Keratinocyte (primary cell): ENCODE measurements at regions not wholly inside any gene's neighbourhood (a gene's known extent, or its start where the extent isn't known, plus 50 kb on each side); places are given as distances from the start of the nearest gene placed in this dataset.

ENCODE experiments used
- DNase-seq: peaks from one replicate; pipeline ENCODE4 v3.0.0-alpha.2; 2011; ENCODE audit warnings: low read depth, missing footprints, low spot score
- FAIRE-seq: peaks from 2 replicates; lab custom pipeline; 2011; peaks lifted over from hg19 to GRCh38; lab: Jason Lieb, UNC
- H2AFZ ChIP-seq: 2 replicates; pipeline ENCODE4 v1.6.0; 2012; ENCODE audit warnings: low read length, control low read depth, inconsistent platforms; ENCODE audit not compliant: control insufficient read depth
- H3K27ac ChIP-seq: 2 replicates; pipeline ENCODE4 v1.5.1; 2011; ENCODE audit warnings: low read length; ENCODE audit not compliant: control insufficient read depth, insufficient read depth
- H3K27me3 ChIP-seq: 3 replicates; pipeline ENCODE4 v1.6.0; 2011; ENCODE audit warnings: low read length; ENCODE audit not compliant: control insufficient read depth, insufficient read depth; ENCODE audit errors: extremely low read depth
- H3K36me3 ChIP-seq, 2 experiments: 2 replicates in 1 of 2; 3 replicates in 1 of 2; pipeline ENCODE4 v1.5.1; 2011; ENCODE audit warnings: low read length in 2 of 2, mild to moderate bottlenecking in 1 of 2; ENCODE audit not compliant: control insufficient read depth in 2 of 2, insufficient read depth in 2 of 2; ENCODE audit errors: extremely low read depth in 1 of 2
- H3K4me1 ChIP-seq: 3 replicates; pipeline ENCODE4 v1.5.1; 2011; ENCODE audit warnings: low read length; ENCODE audit not compliant: control insufficient read depth, insufficient read depth; ENCODE audit errors: extremely low read depth
- H3K4me2 ChIP-seq: 3 replicates; pipeline ENCODE4 v1.6.0; 2011; ENCODE audit warnings: low read depth, low read length; ENCODE audit not compliant: control insufficient read depth, insufficient read depth; ENCODE audit errors: extremely low read depth
- H3K4me3 ChIP-seq, 3 experiments: fragments of 200-600 bp in 1 of 3; sonication (generic) in 1 of 3; 2 replicates in 2 of 3; 3 replicates in 1 of 3; pipeline ENCODE4 v1.5.1; 2011 to 2016; ENCODE audit warnings: low read length in 3 of 3, mild to moderate bottlenecking in 3 of 3, control low read depth in 2 of 3, inconsistent platforms in 1 of 3, low read depth in 1 of 3, mixed read lengths in 1 of 3, mixed run types in 1 of 3, moderate library complexity in 1 of 3; ENCODE audit not compliant: control insufficient read depth in 2 of 3, insufficient read depth in 2 of 3; ENCODE audit errors: extremely low read depth in 1 of 3
- H3K79me2 ChIP-seq: 2 replicates; pipeline ENCODE4 v1.6.0; 2012; ENCODE audit warnings: low read length; ENCODE audit not compliant: control insufficient read depth, insufficient read depth
- H3K9ac ChIP-seq: 3 replicates; pipeline ENCODE4 v1.6.0; 2011; ENCODE audit warnings: low read length; ENCODE audit not compliant: control insufficient read depth, insufficient read depth; ENCODE audit errors: extremely low read depth
- H3K9me1 ChIP-seq: 3 replicates; pipeline ENCODE4 v1.6.0; 2011; ENCODE audit warnings: low read length; ENCODE audit not compliant: control insufficient read depth, insufficient read depth; ENCODE audit errors: extremely low read depth
- H3K9me3 ChIP-seq: 2 replicates; pipeline ENCODE4 v1.5.1; 2012; ENCODE audit warnings: low read depth, low read length; ENCODE audit not compliant: control insufficient read depth
- H4K20me1 ChIP-seq: 3 replicates; pipeline ENCODE4 v1.6.0; 2011; ENCODE audit warnings: low read length; ENCODE audit not compliant: control insufficient read depth, insufficient read depth; ENCODE audit errors: extremely low read depth
- EZH2 ChIP-seq: IDR thresholded peaks from one replicate; pipeline ENCODE4 v1.6.1; 2012; ENCODE audit warnings: inconsistent platforms, mild to moderate bottlenecking, low read length, moderate library complexity
- dilution Hi-C: fragments of 300-500 bp; cut with MboI; formaldehyde crosslinking; loops from one replicate; pipeline ENCODE4 v1.7.0; 2020; ENCODE audit warnings: low sequenced_read_pairs; ENCODE audit not compliant: extremely low pct_ligation_motif_present
- TF ChIP-seq, protein P1 (sequence below), 3 experiments: IDR thresholded peaks in 1 of 3; conservative IDR thresholded peaks in 1 of 3; optimal IDR thresholded peaks in 1 of 3; 2 replicates in 2 of 3; 3 replicates in 1 of 3; pipeline versions ENCODE3 to v1.5.1; 2011; ENCODE audit warnings: low read length in 3 of 3, mild to moderate bottlenecking in 3 of 3, moderate library complexity in 2 of 3, control low read depth in 1 of 3, inconsistent platforms in 1 of 3; ENCODE audit not compliant: insufficient read depth in 2 of 3; ENCODE audit errors: extremely low read depth in 1 of 3

- no peaks in the 10 kb centered on the region for H4K20me1 ChIP-seq
- H3K4me3 ChIP-seq: no peak overlapping the region
- H3K4me2 ChIP-seq: no peak overlapping the region
- no peak overlapping the region for H3K27ac ChIP-seq
- no peaks in the 10 kb centered on the region for H3K27me3 ChIP-seq
- no peaks in the 10 kb centered on the region for H3K9me1 ChIP-seq
- dilution Hi-C loops: no loop called here
- H3K79me2 ChIP-seq: no peaks in the 10 kb centered on the region
- H3K9me3 ChIP-seq: no peaks in the 10 kb centered on the region
- no peak overlapping the region for H2AFZ ChIP-seq
- H3K4me1 ChIP-seq: no peaks in the 10 kb centered on the region
- FAIRE-seq: no peak
- TF ChIP-seq, protein P1, sequence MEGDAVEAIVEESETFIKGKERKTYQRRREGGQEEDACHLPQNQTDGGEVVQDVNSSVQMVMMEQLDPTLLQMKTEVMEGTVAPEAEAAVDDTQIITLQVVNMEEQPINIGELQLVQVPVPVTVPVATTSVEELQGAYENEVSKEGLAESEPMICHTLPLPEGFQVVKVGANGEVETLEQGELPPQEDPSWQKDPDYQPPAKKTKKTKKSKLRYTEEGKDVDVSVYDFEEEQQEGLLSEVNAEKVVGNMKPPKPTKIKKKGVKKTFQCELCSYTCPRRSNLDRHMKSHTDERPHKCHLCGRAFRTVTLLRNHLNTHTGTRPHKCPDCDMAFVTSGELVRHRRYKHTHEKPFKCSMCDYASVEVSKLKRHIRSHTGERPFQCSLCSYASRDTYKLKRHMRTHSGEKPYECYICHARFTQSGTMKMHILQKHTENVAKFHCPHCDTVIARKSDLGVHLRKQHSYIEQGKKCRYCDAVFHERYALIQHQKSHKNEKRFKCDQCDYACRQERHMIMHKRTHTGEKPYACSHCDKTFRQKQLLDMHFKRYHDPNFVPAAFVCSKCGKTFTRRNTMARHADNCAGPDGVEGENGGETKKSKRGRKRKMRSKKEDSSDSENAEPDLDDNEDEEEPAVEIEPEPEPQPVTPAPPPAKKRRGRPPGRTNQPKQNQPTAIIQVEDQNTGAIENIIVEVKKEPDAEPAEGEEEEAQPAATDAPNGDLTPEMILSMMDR (optimal IDR thresholded peaks at IDR 0.05 in 1 of 3, IDR thresholded peaks at IDR 0.05 in 1 of 3, conservative IDR thresholded peaks at IDR 0.05 in 1 of 3; ENCODE audit: extremely low read depth in 1 of 3, insufficient read depth in 2 of 3, low read length in 3 of 3): no peak
- no peak overlapping the region for H3K9ac ChIP-seq
- no peak for DNase-seq
- H3K36me3 ChIP-seq: no peaks in the 10 kb centered on the region
These were observed 135.5 kb downstream of the NMUR2 start for GRCh38 chr5:152269533-152269932.

DNA sequence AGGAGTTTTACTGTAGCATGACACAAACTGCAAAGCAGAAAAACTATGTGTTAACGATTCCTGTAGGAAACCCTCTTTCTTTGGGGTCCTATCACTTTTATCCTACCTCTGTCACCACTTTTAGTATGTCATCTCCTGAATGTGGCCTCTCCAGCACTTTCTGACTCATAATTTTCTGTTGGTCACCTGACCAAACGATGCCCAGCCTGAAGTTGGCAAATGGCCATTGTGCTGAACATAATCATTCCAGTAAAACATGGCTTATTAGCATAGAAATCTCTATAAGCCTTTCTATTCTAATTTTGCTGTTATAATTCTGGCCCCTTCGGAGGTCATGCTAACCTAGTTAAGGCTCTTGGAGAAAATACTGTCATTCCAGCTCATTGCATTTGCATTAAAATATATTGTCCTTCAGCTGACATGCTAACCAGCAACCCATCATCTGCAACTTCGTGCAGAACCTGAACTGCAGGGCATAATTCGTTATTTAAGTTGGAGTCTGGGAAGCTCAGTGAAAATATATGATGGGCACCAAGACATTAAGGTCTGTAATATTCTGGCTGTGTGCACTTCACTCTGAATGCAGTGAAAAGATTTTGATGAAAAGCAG is 140.3 kb downstream of the NMUR2 start:
- Histone ChIP-seq H3K4me1 (no peaks in the 10 kb centered on the region), H4K20me1 (no peaks in the 10 kb centered on the region), H3K9me3 (no peaks in the 10 kb centered on the region), H3K27ac (no peak overlapping the region), H3K36me3 (no peaks in the 10 kb centered on the region), H3K9me1 (no peaks in the 10 kb centered on the region), H3K79me2 (no peaks in the 10 kb centered on the region), H2AFZ (no peak overlapping the region), H3K27me3 (no peaks in the 10 kb centered on the region), H3K4me3 (no peak overlapping the region), H3K4me2 (no peak overlapping the region), H3K9ac (no peak overlapping the region)
- TF ChIP-seq, protein P1 (optimal IDR thresholded peaks at IDR 0.05 in 1 of 3, IDR thresholded peaks at IDR 0.05 in 1 of 3, conservative IDR thresholded peaks at IDR 0.05 in 1 of 3; ENCODE audit: extremely low read depth in 1 of 3, insufficient read depth in 2 of 3, low read length in 3 of 3): no peak
- TF ChIP-seq EZH2: no peak
- dilution Hi-C loops: no loop called here
- FAIRE-seq (no peak), DNase-seq (no peak)
